H1 (cell line): ENCODE measurements at regions not wholly inside any gene's neighbourhood (a gene's known extent, or its start where the extent isn't known, plus 50 kb on each side); places are given as distances from the start of the nearest gene placed in this dataset.

Experiments used
- CTCF ChIA-PET: fragments of 300-600 bp; sonication (Branson Sonifier 250); formaldehyde crosslinking; loops from one replicate; lab custom pipeline; 2021; ENCODE audit not compliant: partially characterized antibody; lab: Charles Lee
- POLR2A ChIA-PET: fragments of 300-600 bp; sonication (Branson Sonifier 250); formaldehyde crosslinking; loops from one replicate; lab custom pipeline; 2021; ENCODE audit warnings: inconsistent platforms; ENCODE audit not compliant: partially characterized antibody; lab: Charles Lee
- DNase-seq, 2 experiments: peaks; one replicate each; pipeline versions ENCODE4 v3.0.0 to v3.0.0-alpha.2; 2010 to 2022; ENCODE audit warnings: low spot score in 2 of 2, low read depth in 1 of 2, mixed read lengths in 1 of 2
- FAIRE-seq: peaks from 2 replicates; lab custom pipeline; 2011; peaks lifted over from hg19 to GRCh38; lab: Jason Lieb, UNC
- H2AFZ ChIP-seq: 2 replicates; pipeline ENCODE4 v1.8.1; 2012; ENCODE audit warnings: low read length, inconsistent platforms
- H2AK5ac ChIP-seq: 2 replicates; pipeline ENCODE4 v1.6.1; 2013; ENCODE audit warnings: low read depth, low read length
- H2BK120ac ChIP-seq: replicated peaks from 2 replicates; pipeline ENCODE3; 2013; ENCODE audit warnings: low read depth, low read length, inconsistent platforms
- H2BK12ac ChIP-seq: 2 replicates; pipeline ENCODE4 v1.6.1; 2013; ENCODE audit warnings: low read depth, low read length
- H2BK15ac ChIP-seq: 2 replicates; pipeline ENCODE4 v1.6.1; 2013; ENCODE audit warnings: low read length
- H2BK20ac ChIP-seq: 2 replicates; pipeline ENCODE4 v1.6.1; 2013; ENCODE audit warnings: low read length
- H2BK5ac ChIP-seq: 2 replicates; pipeline ENCODE4 v1.6.1; 2013; ENCODE audit warnings: low read depth, low read length
- H3K14ac ChIP-seq: 2 replicates; pipeline ENCODE4 v1.6.1; 2013; ENCODE audit warnings: inconsistent platforms; ENCODE audit not compliant: insufficient read length
- H3K18ac ChIP-seq: 2 replicates; pipeline ENCODE4 v1.6.1; 2013; ENCODE audit warnings: low read length; ENCODE audit errors: extremely low read depth
- H3K23ac ChIP-seq: 2 replicates; pipeline ENCODE4 v1.6.1; 2013; ENCODE audit warnings: inconsistent platforms; ENCODE audit not compliant: insufficient read length
- H3K23me2 ChIP-seq: 2 replicates; pipeline ENCODE4 v1.6.1; 2013; ENCODE audit warnings: low read depth, low read length
- H3K27ac ChIP-seq: 2 replicates; pipeline ENCODE4 v1.6.1; 2011; ENCODE audit warnings: low read depth, low read length, inconsistent platforms
- H3K27me3 ChIP-seq, 4 experiments: replicated peaks in 1 of 4; 1 replicate in 1 of 4; 2 replicates in 3 of 4; pipeline versions ENCODE4 v1.6.1 to v1.8.1; 2011 to 2013; ENCODE audit warnings: low read length in 3 of 4, mild to moderate bottlenecking in 3 of 4, inconsistent platforms in 2 of 4, mixed read lengths in 2 of 4, moderate library complexity in 1 of 4; ENCODE audit not compliant: control insufficient read depth in 3 of 4, insufficient read depth in 3 of 4; ENCODE audit errors: extremely low read depth in 1 of 4
- H3K36me3 ChIP-seq, 4 experiments: 2 replicates each; pipeline versions ENCODE4 v1.6.1 to v1.8.1; 2011 to 2013; ENCODE audit warnings: mild to moderate bottlenecking in 4 of 4, low read length in 3 of 4, moderate library complexity in 2 of 4, control low read depth in 1 of 4, inconsistent platforms in 1 of 4; ENCODE audit not compliant: insufficient read depth in 4 of 4, control insufficient read depth in 2 of 4
- H3K4ac ChIP-seq: replicated peaks from 2 replicates; pipeline ENCODE3; 2013; ENCODE audit warnings: low read length, low read depth, mixed read lengths, inconsistent platforms; ENCODE audit not compliant: insufficient read length
- H3K4me1 ChIP-seq, 4 experiments: replicated peaks in 1 of 4; 1 replicate in 1 of 4; 2 replicates in 3 of 4; pipeline versions ENCODE4 v1.6.1 to v1.8.1; 2011 to 2013; ENCODE audit warnings: low read length in 3 of 4, inconsistent platforms in 2 of 4, mixed read lengths in 1 of 4; ENCODE audit not compliant: insufficient read depth in 4 of 4, control insufficient read depth in 3 of 4
- H3K4me2 ChIP-seq, 2 experiments: 2 replicates each; pipeline versions ENCODE4 v1.6.1 to v1.8.1; 2011 to 2013; ENCODE audit warnings: low read depth in 2 of 2, low read length in 2 of 2, control low read depth in 1 of 2, inconsistent platforms in 1 of 2, mild to moderate bottlenecking in 1 of 2; ENCODE audit not compliant: insufficient read depth in 1 of 2
- H3K4me3 ChIP-seq, 4 experiments: fragments of 200-600, 300-600 bp in 1 of 4; sonication (generic), shearing (Covaris generic), sonication (Bioruptor Twin) in 1 of 4; 2 replicates each; pipeline versions ENCODE4 v1.5.1 to v1.8.1; 2011 to 2016; ENCODE audit warnings: low read length in 4 of 4, low read depth in 3 of 4, control low read depth in 2 of 4, inconsistent platforms in 2 of 4, mild to moderate bottlenecking in 2 of 4, mixed read lengths in 1 of 4, moderate library complexity in 1 of 4; ENCODE audit not compliant: insufficient read depth in 2 of 4; ENCODE audit errors: extremely low read depth in 1 of 4
- H3K56ac ChIP-seq: replicated peaks from 2 replicates; pipeline ENCODE3; 2013; ENCODE audit warnings: low read depth, mild to moderate bottlenecking, mixed read lengths, low read length, inconsistent platforms; ENCODE audit not compliant: insufficient read length
- H3K79me1 ChIP-seq: 2 replicates; pipeline ENCODE4 v1.6.1; 2013; ENCODE audit warnings: low read depth, low read length, control low read depth
- H3K79me2 ChIP-seq, 2 experiments: 2 replicates each; pipeline versions ENCODE4 v1.6.1 to v1.8.1; 2012 to 2013; ENCODE audit warnings: low read length in 2 of 2, mild to moderate bottlenecking in 2 of 2, inconsistent platforms in 1 of 2; ENCODE audit not compliant: insufficient read depth in 2 of 2, control insufficient read depth in 1 of 2
- H3K9ac ChIP-seq, 4 experiments: replicated peaks in 1 of 4; 1 replicate in 1 of 4; 2 replicates in 3 of 4; pipeline versions ENCODE4 v1.6.1 to v1.8.1; 2011 to 2013; ENCODE audit warnings: low read depth in 3 of 4, low read length in 3 of 4, control low read depth in 2 of 4, mild to moderate bottlenecking in 2 of 4, moderate library complexity in 2 of 4, inconsistent platforms in 1 of 4; ENCODE audit errors: extremely low read depth in 1 of 4
- H3K9me3 ChIP-seq, 2 experiments: 2 replicates each; pipeline versions ENCODE4 v1.6.1 to v1.8.1; 2012 to 2013; ENCODE audit warnings: mild to moderate bottlenecking in 2 of 2, moderate library complexity in 2 of 2, control low read depth in 1 of 2, inconsistent platforms in 1 of 2, low read depth in 1 of 2, low read length in 1 of 2, mixed read lengths in 1 of 2; ENCODE audit not compliant: insufficient read depth in 2 of 2
- H4K20me1 ChIP-seq, 2 experiments: replicated peaks in 1 of 2; 2 replicates each; pipeline versions ENCODE3 to v1.8.1; 2011 to 2013; ENCODE audit warnings: inconsistent platforms in 2 of 2, low read length in 2 of 2, mild to moderate bottlenecking in 1 of 2; ENCODE audit not compliant: insufficient read depth in 2 of 2, control insufficient read depth in 1 of 2
- H4K5ac ChIP-seq: 2 replicates; pipeline ENCODE4 v1.6.1; 2013; ENCODE audit warnings: low read length, low read depth, mixed read lengths, inconsistent platforms; ENCODE audit not compliant: insufficient read length
- H4K8ac ChIP-seq: 2 replicates; pipeline ENCODE4 v1.8.0; 2013; ENCODE audit warnings: mild to moderate bottlenecking, moderate library complexity, low read length, inconsistent platforms; ENCODE audit not compliant: insufficient read depth; ENCODE audit errors: extremely low read depth
- H4K91ac ChIP-seq: replicated peaks from 2 replicates; pipeline ENCODE3; 2013; ENCODE audit warnings: low read length, mixed read lengths, inconsistent platforms; ENCODE audit not compliant: insufficient read length
- ASH2L ChIP-seq: fragments of 200-600, 300-600 bp; sonication (generic); IDR thresholded peaks from one replicate; pipeline ENCODE4 v1.7.1; 2017; ENCODE audit warnings: low read length
- BCL11A ChIP-seq, 2 experiments: IDR thresholded peaks; one replicate each; pipeline ENCODE4 v1.6.1; 2011; ENCODE audit warnings: low read depth in 2 of 2, low read length in 2 of 2, mild to moderate bottlenecking in 2 of 2
- EP300 ChIP-seq, 2 experiments: IDR thresholded peaks; 1 replicate in 1 of 2; 2 replicates in 1 of 2; pipeline ENCODE4 v1.6.1; 2011 to 2012; ENCODE audit warnings: low read depth in 2 of 2, low read length in 2 of 2, mild to moderate bottlenecking in 2 of 2, borderline replicate concordance in 1 of 2, inconsistent platforms in 1 of 2, moderate library complexity in 1 of 2
- FOSL1 ChIP-seq: IDR thresholded peaks from 2 replicates; pipeline ENCODE4 v1.6.1; 2011; ENCODE audit warnings: mild to moderate bottlenecking, low read depth, low read length, moderate library complexity; ENCODE audit not compliant: insufficient read depth
- GTF2F1 ChIP-seq: IDR thresholded peaks from 2 replicates; pipeline ENCODE4 v1.6.1; 2012; ENCODE audit warnings: low read depth, low read length, improper control_type of control experiment, borderline replicate concordance
- POLR2AphosphoS5 ChIP-seq: IDR thresholded peaks from 2 replicates; pipeline ENCODE4 v1.6.1; 2011; ENCODE audit warnings: low read depth, low read length
- RAD21 ChIP-seq, 2 experiments: IDR thresholded peaks in 1 of 2; conservative IDR thresholded peaks in 1 of 2; 2 replicates each; pipeline ENCODE4 v1.6.1; 2011; ENCODE audit warnings: low read depth in 2 of 2, low read length in 2 of 2, improper control_type of control experiment in 1 of 2, inconsistent platforms in 1 of 2, mild to moderate bottlenecking in 1 of 2, moderate library complexity in 1 of 2
- SP2 ChIP-seq: IDR thresholded peaks from 2 replicates; pipeline ENCODE4 v1.6.1; 2012; ENCODE audit warnings: mild to moderate bottlenecking, low read length, inconsistent platforms
- SUZ12 ChIP-seq: fragments of 200-600 bp; sonication (generic); IDR thresholded peaks from 2 replicates; pipeline ENCODE4 v1.6.1; 2012; ENCODE audit warnings: mild to moderate bottlenecking, inconsistent platforms, low read length, moderate library complexity, mixed read lengths
- WGBS, 2 experiments: shearing (Covaris generic) in 1 of 2; methylation state at CpG; one replicate each; pipeline versions ENCODE4 v1.1.6 to v1.1.7; 2013 to 2015; ENCODE audit warnings: low lambda C conversion rate in 2 of 2, mixed read lengths in 2 of 2, inconsistent platforms in 1 of 2, low coverage in 1 of 2, missing lambda C conversion rate in 1 of 2; ENCODE audit not compliant: insufficient replicate concordance in 2 of 2, insufficient coverage in 1 of 2, insufficient read length in 1 of 2; ENCODE audit errors: extremely low coverage in 1 of 2, missing lambda C conversion rate in 1 of 2; 5-methylcytosine and 5-hydroxymethylcytosine counted together
- TF ChIP-seq, protein P1 (sequence below): IDR thresholded peaks from 2 replicates; pipeline ENCODE4 v1.6.1; 2012; ENCODE audit warnings: inconsistent platforms

DNA sequence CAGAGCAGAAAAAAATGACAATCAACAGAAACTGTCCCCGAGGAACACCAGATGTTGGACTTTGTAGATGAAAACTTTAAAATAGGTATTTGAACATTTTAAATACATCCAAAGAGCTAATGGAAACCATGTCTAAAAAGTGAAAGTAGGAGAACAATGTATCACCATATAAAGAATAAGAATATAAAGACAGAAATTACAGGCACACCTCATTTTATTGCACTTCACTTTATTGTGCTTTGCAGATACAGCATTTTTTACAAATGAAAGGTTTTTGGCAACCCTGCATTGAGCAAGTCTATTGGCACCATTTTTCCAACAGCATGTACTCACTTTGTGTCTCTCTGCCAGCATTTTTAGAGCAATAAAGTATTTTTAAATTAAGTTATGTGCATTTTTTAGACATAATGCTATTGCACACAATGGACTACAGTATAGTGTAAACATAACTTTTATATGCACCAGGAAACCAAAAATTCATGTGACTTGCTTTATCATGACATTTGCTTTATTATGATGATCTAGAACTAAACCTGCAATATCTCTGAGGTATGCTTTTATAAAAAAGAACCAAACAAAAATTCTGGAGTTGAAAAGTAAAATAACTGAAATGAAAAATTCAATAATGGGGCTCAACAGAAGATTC, 212.4 kb upstream of the CASK start:
- H3K23me2 ChIP-seq: no peaks in the 10 kb centered on the region
- H4K8ac ChIP-seq: no peak overlapping the region
- H3K9me3 ChIP-seq: no peaks in the 10 kb centered on the region; a peak in 1 of 4 replicates
- no peak overlapping the region for H2BK12ac ChIP-seq
- POLR2A ChIA-PET: no interaction called here
- no peak overlapping the region for H3K27ac ChIP-seq
- H3K4me3 ChIP-seq: no peak overlapping the region
- H3K18ac ChIP-seq: no peak overlapping the region
- WGBS, 2 experiments: 90% methylated on average over 1 of the region's 1 CpG; no CpG with 5 or more reads in 1 of the 2 experiments
- no peaks in the 10 kb centered on the region for H3K27me3 ChIP-seq
- H3K4ac ChIP-seq: no peak overlapping the region
- DNase-seq (no peak), FAIRE-seq (peak; percentile 45)
- no peak overlapping the region for H2BK15ac ChIP-seq
- no peak overlapping the region for H3K9ac ChIP-seq
- H3K56ac ChIP-seq: no peak overlapping the region
- no peaks in the 10 kb centered on the region for H3K79me1 ChIP-seq
- no peak overlapping the region for H2AFZ ChIP-seq
- no peak overlapping the region for H3K14ac ChIP-seq
- H4K91ac ChIP-seq: no peak overlapping the region
- CTCF ChIA-PET: no interaction called here
- H3K36me3 ChIP-seq: no peaks in the 10 kb centered on the region
- no peak overlapping the region for H3K23ac ChIP-seq
- H2BK5ac ChIP-seq: no peak overlapping the region
- H3K79me2 ChIP-seq: no peaks in the 10 kb centered on the region
- no peak overlapping the region for H2BK20ac ChIP-seq
- H2BK120ac ChIP-seq: no peak overlapping the region
- H2AK5ac ChIP-seq: no peak overlapping the region
- H3K4me1 ChIP-seq: no peaks in the 10 kb centered on the region
- no peak overlapping the region for H4K5ac ChIP-seq
- H3K4me2 ChIP-seq: no peak overlapping the region
- no peaks in the 10 kb centered on the region for H4K20me1 ChIP-seq
- TF ChIP-seq RAD21 (IDR thresholded peaks at IDR 0.05 in 1 of 2, conservative IDR thresholded peaks at IDR 0.05 in 1 of 2; ENCODE audit: low read depth in 2 of 2, low read length in 2 of 2) (no peak), POLR2AphosphoS5 (no peak), SUZ12 (no peak), SP2 (no peak), FOSL1 (no peak), BCL11A (IDR thresholded peaks at IDR 0.05; ENCODE audit: low read depth in 2 of 2, low read length in 2 of 2) (no peak), ASH2L (no peak), EP300 (IDR thresholded peaks at IDR 0.05; ENCODE audit: borderline replicate concordance in 1 of 2, low read depth in 2 of 2, low read length in 2 of 2) (no peak), GTF2F1 (no peak)
- TF ChIP-seq, protein P1, sequence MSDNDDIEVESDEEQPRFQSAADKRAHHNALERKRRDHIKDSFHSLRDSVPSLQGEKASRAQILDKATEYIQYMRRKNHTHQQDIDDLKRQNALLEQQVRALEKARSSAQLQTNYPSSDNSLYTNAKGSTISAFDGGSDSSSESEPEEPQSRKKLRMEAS: no peak
